ENCODE measurements at regions not wholly inside any gene's neighbourhood (a gene's known extent, or its start where the extent isn't known, plus 50 kb on each side); places are given as distances from the start of the nearest gene placed in this dataset.

- ChIA-PET POLR2A (no interaction called here), CTCF (no interaction called here)
- no peak overlapping the region for H3K4me3 Mint-ChIP-seq
- TF ChIP-seq JAZF1 (CRISPR knock-in tag; IDR thresholded peaks at IDR 0.05) (no peak), ZNF425 (CRISPR knock-in tag; conservative IDR thresholded peaks at IDR 0.05) (no peak)
- DNase-seq (ENCODE audit: low spot score) (no peak), ATAC-seq (no peak)
- no peaks in the 10 kb centered on the region for H3K4me1 Mint-ChIP-seq
- no peaks in the 10 kb centered on the region for H3K9me3 Mint-ChIP-seq
- H3K36me3 Mint-ChIP-seq, result no peaks in the 10 kb centered on the region
- no peak overlapping the region for H3K27ac Mint-ChIP-seq
- no peaks in the 10 kb centered on the region for H3K27me3 Mint-ChIP-seq (ENCODE audit: low read depth)
Measured at GRCh38 chr11:128271401-128271800, 316.0 kb downstream of the ETS1 start.

GRCh38 chr11:128269466-128269865, 317.9 kb downstream of the ETS1 start:
- no peaks in the 10 kb centered on the region for H3K27me3 Mint-ChIP-seq (ENCODE audit: low read depth)
- H3K4me3 Mint-ChIP-seq, result no peak overlapping the region
- H3K36me3 Mint-ChIP-seq, result no peaks in the 10 kb centered on the region
- no peaks in the 10 kb centered on the region for H3K9me3 Mint-ChIP-seq
- no peak for DNase-seq (ENCODE audit: low spot score)
- no peaks in the 10 kb centered on the region for H3K4me1 Mint-ChIP-seq
- no peak overlapping the region for H3K27ac Mint-ChIP-seq
- no peak for TF ChIP-seq TCF7 (CRISPR knock-in tag; IDR thresholded peaks at IDR 0.05; ENCODE audit: low read depth)
- no peak for TF ChIP-seq STAT6 (CRISPR knock-in tag; conservative IDR thresholded peaks at IDR 0.05; ENCODE audit: low read depth)
- TF ChIP-seq E2F4 (CRISPR knock-in tag; IDR thresholded peaks at IDR 0.05; ENCODE audit: borderline replicate concordance, low read depth), result no peak
- no peak for TF ChIP-seq SOX15 (CRISPR knock-in tag; IDR thresholded peaks at IDR 0.05)
- no peak for TF ChIP-seq TEAD1 (CRISPR knock-in tag; IDR thresholded peaks at IDR 0.05)
- TF ChIP-seq ELF4 (CRISPR knock-in tag; IDR thresholded peaks at IDR 0.05; ENCODE audit: low read depth), result no peak
- TF ChIP-seq MAX (CRISPR knock-in tag; IDR thresholded peaks at IDR 0.05), result no peak
- no peak for TF ChIP-seq ZNF671 (CRISPR knock-in tag; IDR thresholded peaks at IDR 0.05)
- TF ChIP-seq NR2C2 (CRISPR knock-in tag; IDR thresholded peaks at IDR 0.05), result no peak
- TF ChIP-seq ATF1 (CRISPR knock-in tag; IDR thresholded peaks at IDR 0.05), result no peak
- TF ChIP-seq ZNF512 (CRISPR knock-in tag; IDR thresholded peaks at IDR 0.05; ENCODE audit: borderline replicate concordance), result no peak
- TF ChIP-seq RELA (CRISPR knock-in tag; IDR thresholded peaks at IDR 0.05; ENCODE audit: borderline replicate concordance), result no peak
- TF ChIP-seq JUN (CRISPR knock-in tag; IDR thresholded peaks at IDR 0.05), result no peak
- no peak for TF ChIP-seq ZSCAN18 (CRISPR knock-in tag; IDR thresholded peaks at IDR 0.05)
- TF ChIP-seq KAT7 (CRISPR knock-in tag; IDR thresholded peaks at IDR 0.05; ENCODE audit: borderline replicate concordance), result no peak
- TF ChIP-seq ZNF425 (CRISPR knock-in tag; conservative IDR thresholded peaks at IDR 0.05), result no peak
- TF ChIP-seq ZNF121 (CRISPR knock-in tag; IDR thresholded peaks at IDR 0.05), result no peak
- no peak for TF ChIP-seq RORB (CRISPR knock-in tag; IDR thresholded peaks at IDR 0.05)
- no peak for TF ChIP-seq OVOL2 (CRISPR knock-in tag; IDR thresholded peaks at IDR 0.05; ENCODE audit: borderline replicate concordance)
- TF ChIP-seq ERG (CRISPR knock-in tag; IDR thresholded peaks at IDR 0.05), result no peak
- ATAC-seq, result no peak
- ChIA-PET POLR2A (no interaction called here), CTCF (no interaction called here)

Data from WTC11 (cell line).